IMR-90 (cell line): ENCODE measurements at regions not wholly inside any gene's neighbourhood (a gene's known extent, or its start where the extent isn't known, plus 50 kb on each side); places are given as distances from the start of the nearest gene placed in this dataset.
A peak's percentile ranks its signal among the peaks of the same experiment; 100 is the strongest.

Source experiments
- ATAC-seq: fragments of 200-7000 bp; cut with Tn5 transposase; 2 replicates; pipeline ENCODE4 v1.9.1; 2020; ENCODE audit warnings: low read depth, mild to moderate bottlenecking, moderate library complexity
- BruUV-seq: library from RNA; stranded (reverse); fragments of 400-500 nt; replicated peaks from 2 replicates; lab custom pipeline; 2021; lab: Mats Ljungman, UMichigan
- CTCF ChIA-PET: fragments of 300-600 bp; formaldehyde crosslinking; extraction: SDS; loops from one replicate; lab custom pipeline; 2021; ENCODE audit warnings: antibody characterized with exemption; lab: Yijun Ruan, JAX
- POLR2A ChIA-PET: fragments of 300-600 bp; sonication (Branson Sonifier 250); formaldehyde crosslinking; loops from one replicate; lab custom pipeline; 2022; ENCODE audit warnings: antibody characterized with exemption; ENCODE audit not compliant: unreplicated experiment; lab: Charles Lee
- DNase-seq: peaks from one replicate; pipeline ENCODE4 v3.0.0; 2013
- H2AFZ ChIP-seq: replicated peaks from 2 replicates; pipeline ENCODE3; 2013; ENCODE audit warnings: low read length, mild to moderate bottlenecking; ENCODE audit not compliant: poor library complexity
- H2AK5ac ChIP-seq: 2 replicates; pipeline ENCODE4 v1.6.1; 2013; ENCODE audit warnings: low read depth, low read length, inconsistent platforms
- H2AK9ac ChIP-seq: replicated peaks from 2 replicates; pipeline ENCODE3; 2013; ENCODE audit warnings: mild to moderate bottlenecking, low read depth, low read length, moderate library complexity; ENCODE audit not compliant: poor library complexity
- H2BK120ac ChIP-seq: 2 replicates; pipeline ENCODE4 v1.6.1; 2013; ENCODE audit warnings: low read depth, low read length, inconsistent platforms
- H2BK15ac ChIP-seq: 3 replicates; pipeline ENCODE4 v1.6.1; 2013; ENCODE audit warnings: low read depth, low read length, inconsistent platforms
- H2BK20ac ChIP-seq: 2 replicates; pipeline ENCODE4 v1.6.1; 2013; ENCODE audit warnings: low read depth, mild to moderate bottlenecking, inconsistent platforms, low read length, moderate library complexity
- H2BK5ac ChIP-seq: 2 replicates; pipeline ENCODE4 v1.6.1; 2013; ENCODE audit warnings: mild to moderate bottlenecking, low read depth, low read length, inconsistent platforms; ENCODE audit not compliant: poor library complexity, severe bottlenecking
- H3K14ac ChIP-seq: replicated peaks from 2 replicates; pipeline ENCODE4 v1.6.1; 2013; ENCODE audit warnings: low read depth, low read length, inconsistent platforms
- H3K18ac ChIP-seq: 2 replicates; pipeline ENCODE4 v1.6.1; 2013; ENCODE audit warnings: low read depth, low read length, control low read depth
- H3K23ac ChIP-seq: 2 replicates; pipeline ENCODE4 v1.6.1; 2013; ENCODE audit warnings: low read depth, low read length, inconsistent platforms
- H3K27ac ChIP-seq: 2 replicates; pipeline ENCODE4 v1.5.1; 2013; ENCODE audit warnings: mild to moderate bottlenecking, control low read depth, low read length; ENCODE audit not compliant: insufficient read depth
- H3K27me3 ChIP-seq: 2 replicates; pipeline ENCODE4 v1.6.1; 2013; ENCODE audit warnings: low read length; ENCODE audit not compliant: control insufficient read depth, insufficient read depth
- H3K36me3 ChIP-seq: 2 replicates; pipeline ENCODE4 v1.6.1; 2013; ENCODE audit warnings: low read length, mixed read lengths; ENCODE audit not compliant: control insufficient read depth, insufficient read depth
- H3K4ac ChIP-seq: 2 replicates; pipeline ENCODE4 v1.6.1; 2013; ENCODE audit warnings: low read depth, low read length, inconsistent platforms
- H3K4me1 ChIP-seq: 2 replicates; pipeline ENCODE4 v1.6.1; 2013; ENCODE audit warnings: low read length, mixed read lengths; ENCODE audit not compliant: control insufficient read depth, insufficient read depth
- H3K4me2 ChIP-seq: 2 replicates; pipeline ENCODE4 v1.6.1; 2013; ENCODE audit warnings: low read depth, mild to moderate bottlenecking, control low read depth, low read length, moderate library complexity
- H3K4me3 ChIP-seq: 2 replicates; pipeline ENCODE4 v1.5.1; 2013; ENCODE audit warnings: low read depth, mild to moderate bottlenecking, control low read depth, low read length, moderate library complexity; ENCODE audit not compliant: insufficient read depth
- H3K56ac ChIP-seq: 2 replicates; pipeline ENCODE4 v1.6.1; 2013; ENCODE audit warnings: low read length, inconsistent platforms; ENCODE audit not compliant: insufficient read depth; ENCODE audit errors: extremely low read depth
- H3K79me1 ChIP-seq, 2 experiments: 2 replicates each; pipeline ENCODE4 v1.6.1; 2013; ENCODE audit warnings: low read length in 2 of 2, inconsistent platforms in 1 of 2, low read depth in 1 of 2
- H3K9ac ChIP-seq: 2 replicates; pipeline ENCODE4 v1.6.1; 2013; ENCODE audit warnings: low read depth, low read length, control low read depth
- H3K9me1 ChIP-seq: 2 replicates; pipeline ENCODE4 v1.6.1; 2013; ENCODE audit warnings: low read length, inconsistent platforms; ENCODE audit not compliant: insufficient read depth
- H3K9me3 ChIP-seq: 2 replicates; pipeline ENCODE4 v1.6.1; 2013; ENCODE audit warnings: low read length; ENCODE audit not compliant: control insufficient read depth, insufficient read depth
- H4K20me1 ChIP-seq: 2 replicates; pipeline ENCODE4 v1.6.1; 2013; ENCODE audit warnings: low read length, inconsistent platforms; ENCODE audit not compliant: insufficient read depth
- H4K5ac ChIP-seq: 2 replicates; pipeline ENCODE4 v1.6.1; 2013; ENCODE audit warnings: mild to moderate bottlenecking, low read depth, low read length, control low read depth
- H4K8ac ChIP-seq, 2 experiments: 2 replicates each; pipeline ENCODE4 v1.6.1; 2013; ENCODE audit warnings: low read depth in 2 of 2, low read length in 2 of 2, control low read depth in 1 of 2, inconsistent platforms in 1 of 2
- H4K91ac ChIP-seq: 2 replicates; pipeline ENCODE4 v1.6.1; 2013; ENCODE audit warnings: low read depth, low read length, inconsistent platforms; ENCODE audit not compliant: insufficient read depth
- BHLHE40 ChIP-seq: fragments of 150-350 bp; IDR thresholded peaks from 2 replicates; pipeline ENCODE4 v1.6.1; 2016; ENCODE audit warnings: mild to moderate bottlenecking, low read depth, low read length
- CEBPB ChIP-seq: IDR thresholded peaks from 2 replicates; pipeline ENCODE4 v1.6.1; 2012; ENCODE audit warnings: low read depth, low read length, improper control_type of control experiment
- CHD1 ChIP-seq: IDR thresholded peaks from 2 replicates; pipeline ENCODE4 v1.6.1; 2012; ENCODE audit warnings: low read depth, low read length, improper control_type of control experiment
- CTCF ChIP-seq: conservative IDR thresholded peaks from 2 replicates; pipeline ENCODE4 v1.5.1; 2012; ENCODE audit warnings: mild to moderate bottlenecking, low read depth, low read length, improper control_type of control experiment
- ELK1 ChIP-seq: fragments of 150-350 bp; IDR thresholded peaks from 2 replicates; pipeline ENCODE4 v1.6.1; 2016; ENCODE audit warnings: low read depth, mild to moderate bottlenecking, low read length, moderate library complexity, borderline replicate concordance
- MAFK ChIP-seq: IDR thresholded peaks from 2 replicates; pipeline ENCODE4 v1.6.1; 2012; ENCODE audit warnings: low read depth, low read length, improper control_type of control experiment
- MAZ ChIP-seq: IDR thresholded peaks from 2 replicates; pipeline ENCODE4 v1.6.1; 2012; ENCODE audit warnings: low read depth, mild to moderate bottlenecking, low read length, improper control_type of control experiment, moderate library complexity, borderline replicate concordance
- MXI1 ChIP-seq: IDR thresholded peaks from 2 replicates; pipeline ENCODE4 v1.6.1; 2012; ENCODE audit warnings: low read depth, mild to moderate bottlenecking, low read length, moderate library complexity, borderline replicate concordance
- NFE2L2 ChIP-seq: fragments of 150-350 bp; IDR thresholded peaks from 2 replicates; pipeline ENCODE4 v1.6.1; 2016; ENCODE audit warnings: low read depth, mild to moderate bottlenecking, low read length
- POLR2A ChIP-seq: IDR thresholded peaks from 2 replicates; pipeline ENCODE4 v1.6.1; 2012; ENCODE audit warnings: mild to moderate bottlenecking, low read depth, low read length
- RAD21 ChIP-seq: IDR thresholded peaks from 2 replicates; pipeline ENCODE4 v1.6.1; 2012; ENCODE audit warnings: low read length, improper control_type of control experiment
- RCOR1 ChIP-seq: IDR thresholded peaks from 2 replicates; pipeline ENCODE4 v1.6.1; 2012; ENCODE audit warnings: mild to moderate bottlenecking, low read length, improper control_type of control experiment; ENCODE audit not compliant: insufficient replicate concordance
- RFX5 ChIP-seq: IDR thresholded peaks from 2 replicates; pipeline ENCODE4 v1.8.0; 2012; ENCODE audit warnings: low read depth, mild to moderate bottlenecking, low read length, moderate library complexity
- SMC3 ChIP-seq: fragments of 150-350 bp; IDR thresholded peaks from 2 replicates; pipeline ENCODE4 v1.6.1; 2016; ENCODE audit warnings: low read depth, mild to moderate bottlenecking, antibody characterized with exemption, low read length, moderate library complexity
- USF2 ChIP-seq: fragments of 150-350 bp; IDR thresholded peaks from 2 replicates; pipeline ENCODE4 v1.6.1; 2017; ENCODE audit warnings: mild to moderate bottlenecking, antibody characterized with exemption, low read length, low read depth
- WGBS, 2 experiments: methylation state at CpG; one replicate each; pipeline versions ENCODE4 v1.1.5 to v1.1.7; 2013; ENCODE audit warnings: missing lambda C conversion rate in 2 of 2; ENCODE audit not compliant: insufficient read length in 1 of 2; ENCODE audit errors: extremely low coverage in 2 of 2; 5-methylcytosine and 5-hydroxymethylcytosine counted together
- dilution Hi-C: fragments of 300-500 bp; cut with HindIII; formaldehyde crosslinking; loops from one replicate; pipeline ENCODE4 v1.14.3; 2018; ENCODE audit warnings: low sequenced_read_pairs; ENCODE audit not compliant: unreplicated experiment
- in situ Hi-C: fragments of 300-500 bp; cut with MboI; formaldehyde crosslinking; loops from 3 replicates; pipeline ENCODE4 v1.14.3; 2019; ENCODE audit warnings: low sequenced_read_pairs, inconsistent platforms, mixed read lengths
- intact Hi-C: fragments of 100-400 bp; cut with micrococcal nuclease; formaldehyde crosslinking; loops from 2 replicates; pipeline ENCODE4 v1.10.0; 2022

- H4K91ac ChIP-seq: no peak overlapping the region
- ChIA-PET POLR2A (no interaction called here), CTCF (interaction anchor here (1.6 kb wide), 1 partner anchor 257 kb away, joined by 3 read pairs; no protein-coding TSS in a partner anchor)
- H3K23ac ChIP-seq: no peak overlapping the region
- no peak overlapping the region for H3K9ac ChIP-seq
- H2BK20ac ChIP-seq: no peak overlapping the region; the same call in 1 of the 2 replicates
- H2BK15ac ChIP-seq: no peak overlapping the region
- no peaks in the 10 kb centered on the region for H3K36me3 ChIP-seq
- H2BK5ac ChIP-seq: no peak overlapping the region
- dilution Hi-C loops: no loop called here
- no peak overlapping the region for H2AK9ac ChIP-seq
- no peaks in the 10 kb centered on the region for H3K79me1 ChIP-seq
- no peak overlapping the region for H4K8ac ChIP-seq
- no peak overlapping the region for H2AK5ac ChIP-seq
- H3K9me1 ChIP-seq: no peaks in the 10 kb centered on the region
- H3K4me3 ChIP-seq: no peak overlapping the region
- TF ChIP-seq CHD1 (no peak), MAFK (no peak), MXI1 (no peak), SMC3 (no peak), ELK1 (no peak), MAZ (no peak), USF2 (no peak), RFX5 (no peak), CEBPB (no peak), RCOR1 (no peak), POLR2A (no peak), NFE2L2 (no peak), RAD21 (no peak), CTCF (no peak), BHLHE40 (no peak)
- H4K20me1 ChIP-seq: no peaks in the 10 kb centered on the region
- no peak overlapping the region for H2BK120ac ChIP-seq
- peak overlapping the region; percentile 33 for H2AFZ ChIP-seq
- in situ Hi-C loops: no loop called here
- H3K4ac ChIP-seq: no peak overlapping the region
- ATAC-seq (no peak), DNase-seq (no peak)
- H3K18ac ChIP-seq: no peak overlapping the region
- H3K14ac ChIP-seq: no peak overlapping the region
- H4K5ac ChIP-seq: no peak overlapping the region
- H3K56ac ChIP-seq: no peak overlapping the region
- H3K27me3 ChIP-seq: no peaks in the 10 kb centered on the region
- WGBS, 2 experiments: 100% methylated on average over 2 of the region's 7 CpGs; no CpG with 5 or more reads in 1 of the 2 experiments
- H3K4me2 ChIP-seq: no peak overlapping the region
- no peaks in the 10 kb centered on the region for H3K9me3 ChIP-seq
- H3K4me1 ChIP-seq: peaks cover 3% of the 10 kb centered on the region; the same call in 1 of the 2 replicates
- BruUV-seq: no TSS peak
- intact Hi-C loops: loop anchor here (1.0 kb wide), 1 partner anchor 17 kb away; no protein-coding TSS in a partner anchor
- H3K27ac ChIP-seq: no peak overlapping the region
Measured at GRCh38 chr10:88131511-88132139, 268.2 kb downstream of the PTEN start.
